ENCODE measurements at regions not wholly inside any gene's neighbourhood (a gene's known extent, or its start where the extent isn't known, plus 50 kb on each side); places are given as distances from the start of the nearest gene placed in this dataset.
A peak's percentile ranks its signal among the peaks of the same experiment; 100 is the strongest.

DNA sequence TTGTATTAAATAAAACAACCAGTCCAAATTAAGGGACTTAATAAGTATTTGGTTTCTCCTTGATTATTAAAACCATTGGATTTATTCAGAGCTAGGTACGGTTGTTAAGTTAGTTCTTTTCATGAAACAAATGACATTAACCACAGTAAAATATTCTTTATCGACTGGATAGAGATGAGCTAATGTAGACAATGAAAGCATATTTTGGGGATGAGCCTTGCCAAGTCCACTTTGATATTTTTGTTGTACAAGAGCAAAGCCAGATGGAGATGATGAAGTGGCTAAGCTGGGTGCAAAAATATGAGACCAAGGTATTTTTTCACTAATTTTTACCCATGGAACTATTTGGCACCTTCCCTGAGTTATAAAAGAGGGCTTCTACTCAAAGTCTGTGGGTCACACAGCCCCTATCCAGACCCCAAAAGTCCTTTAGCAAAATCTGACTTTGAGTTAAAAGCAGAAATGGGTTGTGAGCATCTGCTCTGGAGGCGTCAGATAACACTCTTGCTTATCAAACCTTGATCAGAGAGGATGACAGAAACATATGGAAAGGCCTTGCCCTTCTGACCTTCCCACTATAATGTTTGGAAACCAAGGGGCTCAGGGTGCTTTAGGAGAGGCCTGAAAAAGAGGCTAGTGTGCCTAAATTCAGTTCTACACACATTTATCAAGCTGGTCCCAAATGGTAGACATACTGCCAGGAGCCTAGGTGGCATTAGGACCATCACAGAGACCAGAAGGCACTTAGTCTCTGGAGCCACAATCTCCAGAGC is 456.8 kb downstream of the MTX2 start:
- Histone ChIP-seq H3K4me1 (ENCODE audit: control insufficient read depth, insufficient read depth, low read length) (no peaks in the 10 kb centered on the region), H3K27ac (ENCODE audit: extremely low read depth, low read depth, low read length) (no peak overlapping the region), H3K4me3 (ENCODE audit: low read depth, low read length) (no peak overlapping the region), H3K36me3 (ENCODE audit: control insufficient read depth in 2 of 2, insufficient read depth in 1 of 2, low read length in 2 of 2) (no peaks in the 10 kb centered on the region), H3K9me3 (ENCODE audit: control insufficient read depth, insufficient read depth, low read depth, low read length) (no peaks in the 10 kb centered on the region)
- POLR2A ChIA-PET = no interaction called here
- TF ChIP-seq ZNF16 (tag by site-specific recombination; IDR thresholded peaks at IDR 0.05; ENCODE audit: low read depth) (no peak), MZF1 (tag by site-specific recombination; IDR thresholded peaks at IDR 0.05; ENCODE audit: borderline replicate concordance) (no peak), ZNF302 (tag by site-specific recombination; IDR thresholded peaks at IDR 0.05; ENCODE audit: low read depth) (no peak), ZNF768 (tag by site-specific recombination; IDR thresholded peaks at IDR 0.05) (no peak), ZBTB7A (tag by site-specific recombination; IDR thresholded peaks at IDR 0.05; ENCODE audit: low read depth) (no peak), ZNF530 (tag by site-specific recombination; IDR thresholded peaks at IDR 0.05; ENCODE audit: low read depth) (no peak), ZNF776 (tag by site-specific recombination; IDR thresholded peaks at IDR 0.05; ENCODE audit: borderline replicate concordance) (no peak), WT1 (tag by site-specific recombination; IDR thresholded peaks at IDR 0.05) (no peak), ZNF175 (tag by site-specific recombination; IDR thresholded peaks at IDR 0.05) (no peak), ZNF416 (tag by site-specific recombination; IDR thresholded peaks at IDR 0.05) (no peak)
- TF ChIP-seq, protein P1, sequence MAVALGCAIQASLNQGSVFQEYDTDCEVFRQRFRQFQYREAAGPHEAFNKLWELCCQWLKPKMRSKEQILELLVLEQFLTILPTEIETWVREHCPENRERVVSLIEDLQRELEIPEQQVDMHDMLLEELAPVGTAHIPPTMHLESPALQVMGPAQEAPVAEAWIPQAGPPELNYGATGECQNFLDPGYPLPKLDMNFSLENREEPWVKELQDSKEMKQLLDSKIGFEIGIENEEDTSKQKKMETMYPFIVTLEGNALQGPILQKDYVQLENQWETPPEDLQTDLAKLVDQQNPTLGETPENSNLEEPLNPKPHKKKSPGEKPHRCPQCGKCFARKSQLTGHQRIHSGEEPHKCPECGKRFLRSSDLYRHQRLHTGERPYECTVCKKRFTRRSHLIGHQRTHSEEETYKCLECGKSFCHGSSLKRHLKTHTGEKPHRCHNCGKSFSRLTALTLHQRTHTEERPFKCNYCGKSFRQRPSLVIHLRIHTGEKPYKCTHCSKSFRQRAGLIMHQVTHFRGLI (tag by site-specific recombination; IDR thresholded peaks at IDR 0.05) = no peak
- TF ChIP-seq, protein P2, sequence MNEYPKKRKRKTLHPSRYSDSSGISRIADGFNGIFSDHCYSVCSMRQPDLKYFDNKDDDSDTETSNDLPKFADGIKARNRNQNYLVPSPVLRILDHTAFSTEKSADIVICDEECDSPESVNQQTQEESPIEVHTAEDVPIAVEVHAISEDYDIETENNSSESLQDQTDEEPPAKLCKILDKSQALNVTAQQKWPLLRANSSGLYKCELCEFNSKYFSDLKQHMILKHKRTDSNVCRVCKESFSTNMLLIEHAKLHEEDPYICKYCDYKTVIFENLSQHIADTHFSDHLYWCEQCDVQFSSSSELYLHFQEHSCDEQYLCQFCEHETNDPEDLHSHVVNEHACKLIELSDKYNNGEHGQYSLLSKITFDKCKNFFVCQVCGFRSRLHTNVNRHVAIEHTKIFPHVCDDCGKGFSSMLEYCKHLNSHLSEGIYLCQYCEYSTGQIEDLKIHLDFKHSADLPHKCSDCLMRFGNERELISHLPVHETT (tag by site-specific recombination; IDR thresholded peaks at IDR 0.05) = no peak
- CTCF ChIA-PET = interaction anchor here (0.6 to 1.2 kb wide), 3 partner anchors 25 to 599 kb away, joined by 3 to 5 read pairs (median 3); no protein-coding TSS in a partner anchor

DNA sequence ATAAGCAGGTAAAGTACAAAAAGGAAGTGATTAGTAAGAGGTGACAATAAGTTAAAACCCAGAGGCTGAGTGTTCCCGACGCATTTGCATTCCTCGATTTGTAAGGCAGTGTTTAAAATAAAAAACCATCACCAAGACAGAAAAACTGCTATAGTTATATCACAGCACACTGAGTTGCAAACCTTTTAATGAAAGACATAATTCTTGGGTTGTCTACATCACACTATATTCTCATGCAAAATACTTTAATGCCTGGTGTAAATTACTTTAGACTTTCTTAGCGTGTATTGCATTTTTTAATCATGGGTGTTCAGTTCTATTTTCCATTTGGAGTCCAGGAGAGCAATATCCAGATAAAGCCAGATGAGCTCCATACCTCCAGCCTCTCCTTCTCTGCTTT is 458.5 kb downstream of the MTX2 start:
- H3K27ac ChIP-seq (ENCODE audit: extremely low read depth, low read depth, low read length) = no peak overlapping the region
- H3K4me3 ChIP-seq (ENCODE audit: low read depth, low read length) = no peak overlapping the region
- CTCF ChIA-PET = no interaction called here
- POLR2A ChIA-PET = no interaction called here
- H3K9me3 ChIP-seq (ENCODE audit: control insufficient read depth, insufficient read depth, low read depth, low read length) = no peaks in the 10 kb centered on the region
- H3K36me3 ChIP-seq (ENCODE audit: control insufficient read depth in 2 of 2, insufficient read depth in 1 of 2, low read length in 2 of 2) = no peaks in the 10 kb centered on the region
- no peaks in the 10 kb centered on the region for H3K4me1 ChIP-seq (ENCODE audit: control insufficient read depth, insufficient read depth, low read length)
- TF ChIP-seq RBAK (tag by site-specific recombination; IDR thresholded peaks at IDR 0.05) (no peak), ZNF10 (tag by site-specific recombination; IDR thresholded peaks at IDR 0.05) (no peak), SETDB1 (IDR thresholded peaks at IDR 0.05; ENCODE audit: insufficient read length, low read length) (no peak), ZNF274 (IDR thresholded peaks at IDR 0.05; ENCODE audit: low read length) (no peak), ZNF274 (tag by site-specific recombination; IDR thresholded peaks at IDR 0.05; ENCODE audit: borderline replicate concordance) (no peak)

DNA sequence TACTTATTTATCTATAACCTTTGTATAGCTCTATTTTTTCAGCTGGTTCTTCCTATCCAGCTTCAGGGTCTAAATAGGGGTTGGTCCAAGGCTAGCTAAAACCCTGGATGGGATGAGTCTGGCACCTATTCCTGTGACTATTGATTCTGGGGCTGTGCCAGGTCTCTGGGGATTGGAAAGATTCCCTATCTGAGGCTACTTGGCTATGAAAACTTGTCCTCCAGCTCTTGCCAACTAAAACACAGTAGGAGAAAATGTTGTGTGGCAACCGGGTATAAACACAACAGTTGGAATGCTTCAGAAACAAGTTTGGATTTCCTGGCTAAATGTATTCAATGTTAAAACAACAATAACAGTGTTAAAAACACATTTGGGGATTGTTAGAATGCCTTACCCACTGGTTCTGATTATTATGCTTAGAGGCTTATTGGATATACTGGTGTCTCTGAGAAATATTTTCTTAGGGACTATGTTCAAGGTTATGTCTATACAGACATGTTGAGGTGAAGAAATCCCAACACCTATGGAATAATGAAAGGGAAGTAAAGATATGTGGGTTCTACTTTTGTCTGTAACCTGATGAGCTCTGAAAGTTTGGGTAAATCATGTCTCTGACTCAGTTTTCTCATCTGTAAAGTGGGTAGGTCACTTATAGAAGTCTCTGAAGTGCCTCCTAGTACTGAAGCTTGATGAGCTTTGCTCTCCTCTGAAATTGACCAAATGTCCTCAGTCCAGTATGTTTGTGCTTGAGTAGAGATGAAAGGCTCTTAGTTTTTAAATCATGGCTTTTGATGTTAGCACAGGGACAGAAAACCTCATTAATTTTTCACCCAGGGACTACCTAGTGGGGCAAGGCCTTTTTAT is 460.7 kb downstream of the MTX2 start:
- no peaks in the 10 kb centered on the region for H3K4me1 ChIP-seq (ENCODE audit: control insufficient read depth, insufficient read depth, low read length)
- no peak overlapping the region for H3K27ac ChIP-seq (ENCODE audit: extremely low read depth, low read depth, low read length)
- H3K4me3 ChIP-seq (ENCODE audit: low read depth, low read length) = no peak overlapping the region
- CTCF ChIA-PET = interaction anchor here (0.6 kb wide), 1 partner anchor 435 kb away, joined by 3 read pairs; no protein-coding TSS in a partner anchor
- no peaks in the 10 kb centered on the region for H3K9me3 ChIP-seq (ENCODE audit: control insufficient read depth, insufficient read depth, low read depth, low read length)
- H3K36me3 ChIP-seq (ENCODE audit: control insufficient read depth in 2 of 2, insufficient read depth in 1 of 2, low read length in 2 of 2) = no peaks in the 10 kb centered on the region
- POLR2A ChIA-PET = no interaction called here
- peak; percentile 45; the same call in 1 of the 2 replicates for TF ChIP-seq OSR2 (tag by site-specific recombination; IDR thresholded peaks at IDR 0.05)
- TF ChIP-seq ZNF843 (tag by site-specific recombination; IDR thresholded peaks at IDR 0.05) = peak; percentile 45; the same call in 1 of the 2 replicates
- TF ChIP-seq, protein P3, sequence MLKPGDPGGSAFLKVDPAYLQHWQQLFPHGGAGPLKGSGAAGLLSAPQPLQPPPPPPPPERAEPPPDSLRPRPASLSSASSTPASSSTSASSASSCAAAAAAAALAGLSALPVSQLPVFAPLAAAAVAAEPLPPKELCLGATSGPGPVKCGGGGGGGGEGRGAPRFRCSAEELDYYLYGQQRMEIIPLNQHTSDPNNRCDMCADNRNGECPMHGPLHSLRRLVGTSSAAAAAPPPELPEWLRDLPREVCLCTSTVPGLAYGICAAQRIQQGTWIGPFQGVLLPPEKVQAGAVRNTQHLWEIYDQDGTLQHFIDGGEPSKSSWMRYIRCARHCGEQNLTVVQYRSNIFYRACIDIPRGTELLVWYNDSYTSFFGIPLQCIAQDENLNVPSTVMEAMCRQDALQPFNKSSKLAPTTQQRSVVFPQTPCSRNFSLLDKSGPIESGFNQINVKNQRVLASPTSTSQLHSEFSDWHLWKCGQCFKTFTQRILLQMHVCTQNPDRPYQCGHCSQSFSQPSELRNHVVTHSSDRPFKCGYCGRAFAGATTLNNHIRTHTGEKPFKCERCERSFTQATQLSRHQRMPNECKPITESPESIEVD (tag by site-specific recombination; IDR thresholded peaks at IDR 0.05) = peak; percentile 55
- no peak for TF ChIP-seq KLF1 (tag by site-specific recombination; IDR thresholded peaks at IDR 0.05)
- no peak for TF ChIP-seq ZNF585B (tag by site-specific recombination; IDR thresholded peaks at IDR 0.05)
- TF ChIP-seq, protein P4, sequence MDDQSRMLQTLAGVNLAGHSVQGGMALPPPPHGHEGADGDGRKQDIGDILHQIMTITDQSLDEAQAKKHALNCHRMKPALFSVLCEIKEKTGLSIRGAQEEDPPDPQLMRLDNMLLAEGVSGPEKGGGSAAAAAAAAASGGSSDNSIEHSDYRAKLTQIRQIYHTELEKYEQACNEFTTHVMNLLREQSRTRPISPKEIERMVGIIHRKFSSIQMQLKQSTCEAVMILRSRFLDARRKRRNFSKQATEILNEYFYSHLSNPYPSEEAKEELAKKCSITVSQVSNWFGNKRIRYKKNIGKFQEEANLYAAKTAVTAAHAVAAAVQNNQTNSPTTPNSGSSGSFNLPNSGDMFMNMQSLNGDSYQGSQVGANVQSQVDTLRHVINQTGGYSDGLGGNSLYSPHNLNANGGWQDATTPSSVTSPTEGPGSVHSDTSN (CRISPR knock-in tag; IDR thresholded peaks at IDR 0.05) = no peak
- no peak for TF ChIP-seq ZNF558 (tag by site-specific recombination; IDR thresholded peaks at IDR 0.05)
- TF ChIP-seq ZNF596 (tag by site-specific recombination; IDR thresholded peaks at IDR 0.05) = no peak
